Adrenal gland (tissue), 9 donors: ENCODE measurements at regions not wholly inside any gene's neighbourhood (a gene's known extent, or its start where the extent isn't known, plus 50 kb on each side); places are given as distances from the start of the nearest gene placed in this dataset.

Experiments
- DNase-seq, 7 donors: peaks; one replicate each; pipeline ENCODE4 v3.0.0-alpha.2; 2019 to 2020
- H3K27ac ChIP-seq, 5 donors: fragments of 200-600 bp; sonication (generic) in 4 of 5; 1 replicate in 3 of 5; 2 replicates in 2 of 5; pipeline versions ENCODE4 v1.5.1 to v1.8.0; 2016 to 2020; ENCODE audit warnings: mild to moderate bottlenecking in 1 of 5
- H3K27me3 ChIP-seq: fragments of 200-600 bp; 2 replicates; pipeline ENCODE4 v1.8.0; 2021
- H3K36me3 ChIP-seq, 2 donors: fragments of 200-600 bp; replicated peaks in 1 of 2; 1 replicate in 1 of 2; 2 replicates in 1 of 2; pipeline versions ENCODE4 v1.5.1 to v1.8.0; 2018 to 2022
- H3K4me1 ChIP-seq, 2 donors: fragments of 200-600 bp; replicated peaks in 1 of 2; 1 replicate in 1 of 2; 2 replicates in 1 of 2; pipeline versions ENCODE4 v1.5.1 to v1.8.0; 2018 to 2021
- H3K4me3 ChIP-seq, 4 donors: fragments of 200-600 bp; sonication (generic) in 3 of 4; one replicate each; pipeline ENCODE4 v1.5.1; 2016 to 2018
- H3K9me3 ChIP-seq, 3 donors: fragments of 200-600 bp; sonication (generic) in 1 of 3; replicated peaks in 1 of 3; 1 replicate in 2 of 3; 2 replicates in 1 of 3; pipeline versions ENCODE4 v1.5.1 to v1.8.0; 2016 to 2021
- POLR2A ChIP-seq, 2 donors: fragments of 450-650 bp; IDR thresholded peaks; one replicate each; pipeline ENCODE4 v1.6.1; 2017; ENCODE audit warnings: antibody characterized with exemption in 2 of 2, mild to moderate bottlenecking in 2 of 2, moderate library complexity in 1 of 2
- WGBS, 4 donors: extraction: QIAGEN DNeasy Blood & Tissue Kit in 2 of 4; methylation state at CpG; one replicate each; pipeline versions ENCODE4 v1.1.5 to v1.1.7; 2013 to 2017; 5-methylcytosine and 5-hydroxymethylcytosine counted together
- intact Hi-C, 2 donors: fragments of 100-400 bp; cut with DNase I; formaldehyde crosslinking; loops; one replicate each; pipeline versions ENCODE4 v1.14.1 to v1.15.0; 2022 to 2023
- TF ChIP-seq, protein P1 (sequence below), 6 experiments: fragments of 450-650 bp in 4 of 6; fragments of 200-600 bp in 2 of 6; sonication (generic) in 1 of 6; IDR thresholded peaks; 1 replicate in 5 of 6; 2 replicates in 1 of 6; pipeline versions ENCODE4 v1.5.1 to v1.8.0; 2016 to 2021; ENCODE audit warnings: antibody characterized with exemption in 6 of 6, mild to moderate bottlenecking in 2 of 6, moderate library complexity in 1 of 6
- donor health status: healthy with polysubstance abuse.
- donor health status: Bipolar disorder and iron deficiency.
- donor health status: DM: yes; HTN: yes; CAD: no.
- donor health status: DM: no; HTN: no; CAD: no.
- donor health status: DM: no; HTN: no; CAD: no.

DNA sequence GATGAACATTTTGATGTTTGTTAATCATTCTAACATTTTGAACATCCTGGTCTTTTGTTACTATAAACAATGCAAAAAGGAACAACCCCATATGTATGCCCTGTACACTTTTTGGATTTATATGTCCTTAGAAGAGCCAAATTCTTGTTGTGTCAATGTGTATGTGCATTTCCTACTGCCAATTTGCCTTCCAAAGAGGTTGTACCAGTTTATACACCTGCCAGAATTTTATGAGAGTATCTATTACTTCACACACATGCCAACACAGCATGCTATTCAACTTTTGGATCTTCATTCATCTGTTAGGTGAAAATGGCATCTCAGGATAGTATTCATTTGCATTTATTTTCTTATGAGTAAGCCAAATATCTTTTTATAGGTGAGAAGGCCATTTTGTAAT is 162.0 kb upstream of the SEMA6A start:
- Histone ChIP-seq H3K4me1 (no peaks in the 10 kb centered on the region), H3K27ac (no peak overlapping the region), H3K27me3 (no peaks in the 10 kb centered on the region), H3K4me3 (no peak overlapping the region), H3K9me3 (no peaks in the 10 kb centered on the region), H3K36me3 (no peaks in the 10 kb centered on the region)
- intact Hi-C loops = no loop called here
- TF ChIP-seq, protein P1, sequence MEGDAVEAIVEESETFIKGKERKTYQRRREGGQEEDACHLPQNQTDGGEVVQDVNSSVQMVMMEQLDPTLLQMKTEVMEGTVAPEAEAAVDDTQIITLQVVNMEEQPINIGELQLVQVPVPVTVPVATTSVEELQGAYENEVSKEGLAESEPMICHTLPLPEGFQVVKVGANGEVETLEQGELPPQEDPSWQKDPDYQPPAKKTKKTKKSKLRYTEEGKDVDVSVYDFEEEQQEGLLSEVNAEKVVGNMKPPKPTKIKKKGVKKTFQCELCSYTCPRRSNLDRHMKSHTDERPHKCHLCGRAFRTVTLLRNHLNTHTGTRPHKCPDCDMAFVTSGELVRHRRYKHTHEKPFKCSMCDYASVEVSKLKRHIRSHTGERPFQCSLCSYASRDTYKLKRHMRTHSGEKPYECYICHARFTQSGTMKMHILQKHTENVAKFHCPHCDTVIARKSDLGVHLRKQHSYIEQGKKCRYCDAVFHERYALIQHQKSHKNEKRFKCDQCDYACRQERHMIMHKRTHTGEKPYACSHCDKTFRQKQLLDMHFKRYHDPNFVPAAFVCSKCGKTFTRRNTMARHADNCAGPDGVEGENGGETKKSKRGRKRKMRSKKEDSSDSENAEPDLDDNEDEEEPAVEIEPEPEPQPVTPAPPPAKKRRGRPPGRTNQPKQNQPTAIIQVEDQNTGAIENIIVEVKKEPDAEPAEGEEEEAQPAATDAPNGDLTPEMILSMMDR (IDR thresholded peaks at IDR 0.05) = no peak
- no peak for TF ChIP-seq POLR2A (IDR thresholded peaks at IDR 0.05)
- DNase-seq = no peak

DNA sequence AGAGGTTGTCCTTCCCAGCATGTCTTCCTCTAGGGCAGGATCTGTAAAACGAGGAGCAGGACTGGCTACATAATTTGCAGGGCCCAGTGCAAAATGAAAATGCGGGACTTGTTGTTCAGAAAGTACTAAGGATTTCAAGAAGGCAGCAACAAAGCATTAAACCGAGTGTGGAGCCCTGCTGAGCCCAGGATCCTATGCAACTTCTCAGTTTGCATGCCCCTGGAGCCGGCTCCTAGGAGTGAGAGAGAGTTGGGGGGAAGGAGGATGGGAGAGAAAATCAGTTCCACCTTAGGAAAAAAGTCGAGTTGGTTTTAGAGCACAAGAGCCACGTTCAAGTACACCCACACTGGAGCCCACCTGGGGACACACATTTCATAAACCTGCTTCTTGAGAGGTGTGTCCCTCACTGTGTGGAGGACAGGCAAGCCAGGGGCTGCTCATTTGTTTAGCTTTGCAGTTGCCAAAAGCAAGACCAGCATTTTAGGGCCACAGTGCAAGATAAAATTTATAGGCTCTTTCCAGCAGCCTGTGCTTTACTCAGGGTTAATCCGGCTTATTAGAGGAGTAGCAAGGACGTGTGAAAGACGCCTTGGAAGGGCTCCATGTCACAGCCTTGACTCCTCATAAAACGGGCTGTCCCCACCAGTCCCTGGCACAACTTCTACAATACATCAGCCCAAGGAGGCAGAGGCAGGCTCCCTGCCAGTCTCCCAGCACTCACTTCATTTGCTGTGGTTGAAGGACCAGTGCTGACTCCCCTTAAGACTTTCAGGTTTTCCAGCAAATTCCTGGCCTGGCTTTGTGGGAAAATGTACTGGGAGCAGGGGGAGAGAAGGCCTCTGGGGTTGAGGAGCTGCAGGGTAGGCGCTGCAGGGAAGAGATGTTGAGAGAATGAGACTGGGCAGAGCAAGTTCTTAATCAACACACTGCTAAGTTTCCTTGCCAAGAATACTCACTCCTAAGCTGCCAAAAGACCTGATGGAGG is 159.7 kb upstream of the SEMA6A start:
- no peak for TF ChIP-seq POLR2A (IDR thresholded peaks at IDR 0.05)
- TF ChIP-seq, protein P1 (IDR thresholded peaks at IDR 0.05) = no peak
- Histone ChIP-seq H3K36me3 (no peaks in the 10 kb centered on the region), H3K4me3 (no peak overlapping the region), H3K9me3 (no peaks in the 10 kb centered on the region), H3K27ac (no peak overlapping the region), H3K27me3 (no peaks in the 10 kb centered on the region), H3K4me1 (no peaks in the 10 kb centered on the region)
- peak in 4 of 7 donors; percentile 16 to 36 (median 20) for DNase-seq
- intact Hi-C loops = no loop called here
- WGBS, 4 donors = 56 to 66% (median 63%) methylated on average over 11 of the region's 11 CpGs

DNA sequence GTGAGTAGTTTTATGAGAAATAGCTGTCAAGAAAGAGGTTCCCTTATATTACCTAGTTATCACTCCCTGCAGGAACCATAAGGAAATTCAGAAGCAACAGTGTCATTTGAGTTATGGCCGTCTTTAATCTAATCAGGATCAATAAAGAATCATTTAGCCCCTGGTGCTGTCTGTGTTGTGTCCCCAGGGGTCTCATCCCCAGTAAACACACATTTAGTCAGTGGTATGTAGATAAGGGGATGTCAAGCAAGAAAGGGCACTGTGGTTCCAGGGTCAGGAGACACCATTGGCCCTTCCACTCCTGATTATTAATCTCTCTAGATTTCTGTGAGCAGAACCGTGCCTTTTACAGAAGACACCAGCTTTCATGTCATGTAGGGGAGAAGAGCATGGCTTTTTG is 158.0 kb upstream of the SEMA6A start:
- WGBS, 4 donors = 84 to 95% (median 85%) methylated on average over 2 of the region's 2 CpGs
- TF ChIP-seq, protein P1 (IDR thresholded peaks at IDR 0.05) = no peak
- no peak for TF ChIP-seq POLR2A (IDR thresholded peaks at IDR 0.05)
- H3K27me3 ChIP-seq = no peaks in the 10 kb centered on the region
- H3K9me3 ChIP-seq = no peaks in the 10 kb centered on the region
- H3K4me1 ChIP-seq = no peaks in the 10 kb centered on the region
- intact Hi-C loops = no loop called here
- DNase-seq = no peak
- no peak overlapping the region for H3K4me3 ChIP-seq
- no peak overlapping the region for H3K27ac ChIP-seq
- no peaks in the 10 kb centered on the region for H3K36me3 ChIP-seq

DNA sequence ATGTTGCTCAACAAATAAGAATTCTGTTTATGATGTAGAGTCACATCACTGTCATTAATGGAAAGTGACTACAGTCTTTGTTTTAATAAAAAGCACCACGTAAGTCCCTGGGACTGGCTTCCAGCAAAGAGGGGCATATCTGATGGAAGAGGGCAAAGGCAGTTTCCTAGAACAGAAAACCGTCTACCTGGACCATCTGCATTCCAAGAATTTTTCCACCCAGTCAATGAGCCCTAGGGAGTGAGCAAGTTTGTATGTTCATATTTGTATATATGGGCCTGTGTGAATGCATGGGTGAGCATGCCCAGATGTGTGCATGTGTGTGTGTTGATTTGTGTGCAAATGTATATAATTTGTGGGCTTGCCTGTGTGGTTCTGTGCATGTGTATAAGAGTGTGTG is 156.8 kb upstream of the SEMA6A start:
- Histone ChIP-seq H3K9me3 (no peaks in the 10 kb centered on the region), H3K27me3 (no peaks in the 10 kb centered on the region), H3K27ac (no peak overlapping the region), H3K4me1 (no peaks in the 10 kb centered on the region), H3K4me3 (no peak overlapping the region), H3K36me3 (no peaks in the 10 kb centered on the region)
- TF ChIP-seq POLR2A (IDR thresholded peaks at IDR 0.05) = no peak
- TF ChIP-seq, protein P1 (IDR thresholded peaks at IDR 0.05) = no peak
- no peak for DNase-seq
- intact Hi-C loops = no loop called here
- 86 to 92% (median 87%) methylated on average over 2 of the region's 2 CpGs for WGBS, 4 donors
